RWPE2 (cell line): ENCODE measurements at regions not wholly inside any gene's neighbourhood (a gene's known extent, or its start where the extent isn't known, plus 50 kb on each side); places are given as distances from the start of the nearest gene placed in this dataset.

Source experiments
- ATAC-seq: fragments of 200-7000 bp; cut with Tn5 transposase; 3 replicates; pipeline ENCODE4 v1.9.1; 2021; ENCODE audit warnings: low read depth
- DNase-seq: peaks from one replicate; pipeline ENCODE4 v3.0.0-alpha.2; 2020; ENCODE audit warnings: low spot score
- H3K27ac ChIP-seq: fragments of 450-650 bp; 2 replicates; pipeline ENCODE4 v1.5.1; 2017; ENCODE audit warnings: mild to moderate bottlenecking; ENCODE audit not compliant: poor library complexity, severe bottlenecking
- H3K27me3 ChIP-seq: fragments of 250-450 bp; sonication (Bioruptor Pico); 2 replicates; pipeline ENCODE4 v1.5.1; 2021; ENCODE audit warnings: mild to moderate bottlenecking, moderate library complexity; ENCODE audit not compliant: insufficient read depth, poor library complexity, severe bottlenecking
- H3K36me3 ChIP-seq: fragments of 250-450 bp; sonication (Bioruptor Pico); 2 replicates; pipeline ENCODE4 v1.5.1; 2020; ENCODE audit warnings: low read depth, mild to moderate bottlenecking, moderate library complexity
- H3K4me1 ChIP-seq: fragments of 250-450 bp; sonication (Bioruptor Pico); 2 replicates; pipeline ENCODE4 v1.5.1; 2021; ENCODE audit warnings: mild to moderate bottlenecking, moderate library complexity; ENCODE audit not compliant: insufficient read depth, poor library complexity, severe bottlenecking
- H3K4me3 ChIP-seq: fragments of 250-450 bp; sonication (Bioruptor Pico); 2 replicates; pipeline ENCODE4 v1.5.1; 2021; ENCODE audit warnings: mild to moderate bottlenecking, moderate library complexity; ENCODE audit not compliant: severe bottlenecking
- H3K9me3 ChIP-seq: fragments of 250-450 bp; sonication (Bioruptor Pico); 2 replicates; pipeline ENCODE4 v1.5.1; 2021; ENCODE audit warnings: mild to moderate bottlenecking, moderate library complexity; ENCODE audit not compliant: severe bottlenecking
- TF ChIP-seq, protein P1 (sequence below): fragments of 450-650 bp; IDR thresholded peaks from one replicate; pipeline ENCODE4 v1.5.1; 2017; ENCODE audit warnings: mild to moderate bottlenecking, moderate library complexity; ENCODE audit not compliant: poor library complexity, severe bottlenecking

DNA sequence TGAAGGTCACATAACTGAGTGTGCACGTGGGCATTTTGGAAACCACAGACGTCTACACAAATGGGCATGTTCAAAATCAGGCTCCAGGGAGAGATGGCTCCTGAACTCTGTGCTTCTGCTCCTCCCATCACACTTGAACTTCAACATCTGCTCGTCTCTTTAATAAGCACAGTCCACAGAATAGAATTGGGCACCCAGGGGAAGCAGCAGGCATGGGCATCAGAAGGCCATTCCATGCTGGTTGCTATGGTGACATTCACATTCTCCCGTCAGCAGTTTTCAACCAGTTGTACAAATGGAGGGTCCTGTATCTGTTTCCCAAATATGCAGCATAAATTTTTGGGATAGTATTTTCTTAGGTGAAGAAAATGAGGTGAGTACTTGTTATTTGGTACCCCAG is 183.7 kb upstream of the COPS8 start:
- ATAC-seq = no peak
- Histone ChIP-seq H3K4me1 (no peaks in the 10 kb centered on the region), H3K27me3 (no peaks in the 10 kb centered on the region), H3K27ac (no peak overlapping the region), H3K4me3 (no peak overlapping the region), H3K36me3 (no peaks in the 10 kb centered on the region), H3K9me3 (no peaks in the 10 kb centered on the region)
- TF ChIP-seq, protein P1, sequence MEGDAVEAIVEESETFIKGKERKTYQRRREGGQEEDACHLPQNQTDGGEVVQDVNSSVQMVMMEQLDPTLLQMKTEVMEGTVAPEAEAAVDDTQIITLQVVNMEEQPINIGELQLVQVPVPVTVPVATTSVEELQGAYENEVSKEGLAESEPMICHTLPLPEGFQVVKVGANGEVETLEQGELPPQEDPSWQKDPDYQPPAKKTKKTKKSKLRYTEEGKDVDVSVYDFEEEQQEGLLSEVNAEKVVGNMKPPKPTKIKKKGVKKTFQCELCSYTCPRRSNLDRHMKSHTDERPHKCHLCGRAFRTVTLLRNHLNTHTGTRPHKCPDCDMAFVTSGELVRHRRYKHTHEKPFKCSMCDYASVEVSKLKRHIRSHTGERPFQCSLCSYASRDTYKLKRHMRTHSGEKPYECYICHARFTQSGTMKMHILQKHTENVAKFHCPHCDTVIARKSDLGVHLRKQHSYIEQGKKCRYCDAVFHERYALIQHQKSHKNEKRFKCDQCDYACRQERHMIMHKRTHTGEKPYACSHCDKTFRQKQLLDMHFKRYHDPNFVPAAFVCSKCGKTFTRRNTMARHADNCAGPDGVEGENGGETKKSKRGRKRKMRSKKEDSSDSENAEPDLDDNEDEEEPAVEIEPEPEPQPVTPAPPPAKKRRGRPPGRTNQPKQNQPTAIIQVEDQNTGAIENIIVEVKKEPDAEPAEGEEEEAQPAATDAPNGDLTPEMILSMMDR = no peak
- DNase-seq = no peak

- H3K27me3 ChIP-seq = no peaks in the 10 kb centered on the region
- no peaks in the 10 kb centered on the region for H3K4me1 ChIP-seq
- no peaks in the 10 kb centered on the region for H3K9me3 ChIP-seq
- no peak for DNase-seq
- no peaks in the 10 kb centered on the region for H3K36me3 ChIP-seq
- no peak overlapping the region for H3K4me3 ChIP-seq
- no peak overlapping the region for H3K27ac ChIP-seq
- ATAC-seq = no peak
- TF ChIP-seq, protein P1 = no peak
These were observed 181.7 kb upstream of the COPS8 start for GRCh38 chr2:236903978-236904377.

- TF ChIP-seq, protein P1 = no peak
- ATAC-seq = no peak
- H3K36me3 ChIP-seq = no peaks in the 10 kb centered on the region
- H3K9me3 ChIP-seq = no peaks in the 10 kb centered on the region
- no peak overlapping the region for H3K27ac ChIP-seq
- no peaks in the 10 kb centered on the region for H3K4me1 ChIP-seq
- H3K4me3 ChIP-seq = no peak overlapping the region
- DNase-seq = no peak
- no peaks in the 10 kb centered on the region for H3K27me3 ChIP-seq
These were observed 181.1 kb upstream of the COPS8 start for GRCh38 chr2:236904389-236905263.

GRCh38 chr2:236905976-236906375 is 179.7 kb upstream of the COPS8 start:
- Histone ChIP-seq H3K9me3 (no peaks in the 10 kb centered on the region), H3K36me3 (no peaks in the 10 kb centered on the region), H3K4me1 (no peaks in the 10 kb centered on the region), H3K27ac (no peak overlapping the region), H3K4me3 (no peak overlapping the region), H3K27me3 (no peaks in the 10 kb centered on the region)
- DNase-seq (no peak), ATAC-seq (no peak)
- TF ChIP-seq, protein P1 = no peak
